HepG2 (cell line): ENCODE measurements at regions not wholly inside any gene's neighbourhood (a gene's known extent, or its start where the extent isn't known, plus 50 kb on each side); places are given as distances from the start of the nearest gene placed in this dataset.

Source experiments
- CEBPG ChIP-seq: IDR thresholded peaks from 2 replicates; pipeline ENCODE4 v1.6.1; 2016
- CERS6 ChIP-seq: sonication (generic); formaldehyde crosslinking; IDR thresholded peaks from 2 replicates; pipeline ENCODE4 v1.5.0; 2020; ENCODE audit warnings: missing genetic modification reagents
- CHD2 ChIP-seq: IDR thresholded peaks from 2 replicates; pipeline ENCODE4 v1.6.1; 2011; ENCODE audit warnings: low read depth, low read length, improper control_type of control experiment
- EED ChIP-seq: sonication (generic); formaldehyde crosslinking; IDR thresholded peaks from 2 replicates; pipeline ENCODE4 v1.5.0; 2020; ENCODE audit warnings: mild to moderate bottlenecking, missing genetic modification reagents
- FLYWCH1 ChIP-seq: sonication (generic); formaldehyde crosslinking; IDR thresholded peaks from 2 replicates; pipeline ENCODE4 v1.8.1; 2023; ENCODE audit warnings: mild to moderate bottlenecking, missing genetic modification reagents
- HIVEP1 ChIP-seq: sonication (generic); formaldehyde crosslinking; IDR thresholded peaks from 2 replicates; pipeline ENCODE4 v1.4.0; 2020; ENCODE audit warnings: mild to moderate bottlenecking, missing genetic modification reagents
- KAT8 ChIP-seq: IDR thresholded peaks from 2 replicates; pipeline ENCODE4 v1.6.1; 2016; ENCODE audit warnings: missing genetic modification reagents, missing compliant biosample characterization
- KMT2B ChIP-seq: IDR thresholded peaks from 2 replicates; pipeline ENCODE4 v1.6.1; 2016; ENCODE audit warnings: missing genetic modification reagents, missing compliant biosample characterization
- NFATC3 ChIP-seq: sonication (generic); formaldehyde crosslinking; IDR thresholded peaks from 2 replicates; pipeline ENCODE4 v1.5.1; 2020; ENCODE audit warnings: mild to moderate bottlenecking, missing genetic modification reagents
- PAX8 ChIP-seq: sonication (generic); formaldehyde crosslinking; IDR thresholded peaks from 2 replicates; pipeline ENCODE4 v1.8.0; 2022; ENCODE audit warnings: mild to moderate bottlenecking, missing genetic modification reagents, borderline replicate concordance
- PLSCR1 ChIP-seq: sonication (generic); formaldehyde crosslinking; IDR thresholded peaks from 2 replicates; pipeline ENCODE4 v1.5.0; 2020; ENCODE audit warnings: missing genetic modification reagents, mild to moderate bottlenecking, borderline replicate concordance
- RARG ChIP-seq: sonication (generic); formaldehyde crosslinking; IDR thresholded peaks from 2 replicates; pipeline ENCODE4 v1.4.0; 2020; ENCODE audit warnings: low read depth, mild to moderate bottlenecking, missing genetic modification reagents
- TEF ChIP-seq: sonication (generic); formaldehyde crosslinking; IDR thresholded peaks from 2 replicates; pipeline ENCODE4 v1.5.0; 2020; ENCODE audit warnings: missing genetic modification reagents
- TOPORS ChIP-seq: sonication (generic); formaldehyde crosslinking; IDR thresholded peaks from 2 replicates; pipeline ENCODE4 v1.8.0; 2023; ENCODE audit warnings: mild to moderate bottlenecking, missing genetic modification reagents
- XRCC5 ChIP-seq: fragments of 200-400 bp; formaldehyde crosslinking; optimal IDR thresholded peaks from 2 replicates; pipeline ENCODE3; 2017; ENCODE audit warnings: mild to moderate bottlenecking, low read length
- ZFP36L1 ChIP-seq: sonication (generic); formaldehyde crosslinking; IDR thresholded peaks from 2 replicates; pipeline ENCODE4 v1.8.0; 2022; ENCODE audit warnings: mild to moderate bottlenecking, missing genetic modification reagents, moderate library complexity
- ZNF230 ChIP-seq: sonication (generic); formaldehyde crosslinking; IDR thresholded peaks from 2 replicates; pipeline ENCODE4 v1.4.0; 2020; ENCODE audit warnings: mild to moderate bottlenecking, missing genetic modification reagents
- ZNF674 ChIP-seq: sonication (generic); formaldehyde crosslinking; IDR thresholded peaks from 2 replicates; pipeline ENCODE4 v1.5.0; 2020; ENCODE audit warnings: low read depth, mild to moderate bottlenecking, missing genetic modification reagents
- ZNF749 ChIP-seq: sonication (generic); formaldehyde crosslinking; IDR thresholded peaks from 2 replicates; pipeline ENCODE4 v1.8.0; 2022; ENCODE audit warnings: mild to moderate bottlenecking, missing genetic modification reagents, moderate library complexity, borderline replicate concordance
- TF ChIP-seq, protein P1 (sequence below): sonication (generic); formaldehyde crosslinking; IDR thresholded peaks from 2 replicates; pipeline ENCODE4 v1.4.0; 2020; ENCODE audit warnings: missing genetic modification reagents; ENCODE audit errors: not compliant biosample characterization
- TF ChIP-seq, protein P2 (sequence below): sonication (generic); formaldehyde crosslinking; IDR thresholded peaks from 2 replicates; pipeline ENCODE4 v1.4.0; 2020; ENCODE audit warnings: missing genetic modification reagents
- TF ChIP-seq, protein P3 (sequence below): fragments of 450-650 bp; IDR thresholded peaks from 2 replicates; pipeline ENCODE4 v1.6.1; 2017
- TF ChIP-seq, protein P4 (sequence below): sonication (generic); formaldehyde crosslinking; IDR thresholded peaks from 2 replicates; pipeline ENCODE4 v1.4.0; 2020; ENCODE audit warnings: missing genetic modification reagents
- TF ChIP-seq, protein P5 (sequence below): sonication (generic); formaldehyde crosslinking; IDR thresholded peaks from 2 replicates; pipeline ENCODE4 v1.8.1; 2023; ENCODE audit warnings: missing genetic modification reagents, mild to moderate bottlenecking, borderline replicate concordance

- TF ChIP-seq ZNF749 (CRISPR knock-in tag) (no peak), EED (CRISPR knock-in tag) (peak; percentile 80; the same call in 1 of the 2 replicates), ZNF230 (CRISPR knock-in tag) (no peak), PLSCR1 (CRISPR knock-in tag) (no peak), ZFP36L1 (CRISPR knock-in tag) (no peak), RARG (CRISPR knock-in tag) (no peak), PAX8 (CRISPR knock-in tag) (no peak), XRCC5 (peak; percentile 72), TEF (CRISPR knock-in tag) (no peak), CEBPG (CRISPR knock-in tag) (peak; percentile 77), KMT2B (CRISPR knock-in tag) (no peak), FLYWCH1 (no peak), ZNF674 (CRISPR knock-in tag) (no peak), CHD2 (no peak), NFATC3 (CRISPR knock-in tag) (no peak), KAT8 (no peak), CERS6 (no peak), HIVEP1 (CRISPR knock-in tag) (no peak), TOPORS (CRISPR knock-in tag) (no peak)
- TF ChIP-seq, protein P1, sequence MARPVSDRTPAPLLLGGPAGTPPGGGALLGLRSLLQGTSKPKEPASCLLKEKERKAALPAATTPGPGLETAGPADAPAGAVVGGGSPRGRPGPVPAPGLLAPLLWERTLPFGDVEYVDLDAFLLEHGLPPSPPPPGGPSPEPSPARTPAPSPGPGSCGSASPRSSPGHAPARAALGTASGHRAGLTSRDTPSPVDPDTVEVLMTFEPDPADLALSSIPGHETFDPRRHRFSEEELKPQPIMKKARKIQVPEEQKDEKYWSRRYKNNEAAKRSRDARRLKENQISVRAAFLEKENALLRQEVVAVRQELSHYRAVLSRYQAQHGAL (CRISPR knock-in tag) = no peak
- TF ChIP-seq, protein P2, sequence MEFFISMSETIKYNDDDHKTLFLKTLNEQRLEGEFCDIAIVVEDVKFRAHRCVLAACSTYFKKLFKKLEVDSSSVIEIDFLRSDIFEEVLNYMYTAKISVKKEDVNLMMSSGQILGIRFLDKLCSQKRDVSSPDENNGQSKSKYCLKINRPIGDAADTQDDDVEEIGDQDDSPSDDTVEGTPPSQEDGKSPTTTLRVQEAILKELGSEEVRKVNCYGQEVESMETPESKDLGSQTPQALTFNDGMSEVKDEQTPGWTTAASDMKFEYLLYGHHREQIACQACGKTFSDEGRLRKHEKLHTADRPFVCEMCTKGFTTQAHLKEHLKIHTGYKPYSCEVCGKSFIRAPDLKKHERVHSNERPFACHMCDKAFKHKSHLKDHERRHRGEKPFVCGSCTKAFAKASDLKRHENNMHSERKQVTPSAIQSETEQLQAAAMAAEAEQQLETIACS (CRISPR knock-in tag) = no peak
- TF ChIP-seq, protein P3, sequence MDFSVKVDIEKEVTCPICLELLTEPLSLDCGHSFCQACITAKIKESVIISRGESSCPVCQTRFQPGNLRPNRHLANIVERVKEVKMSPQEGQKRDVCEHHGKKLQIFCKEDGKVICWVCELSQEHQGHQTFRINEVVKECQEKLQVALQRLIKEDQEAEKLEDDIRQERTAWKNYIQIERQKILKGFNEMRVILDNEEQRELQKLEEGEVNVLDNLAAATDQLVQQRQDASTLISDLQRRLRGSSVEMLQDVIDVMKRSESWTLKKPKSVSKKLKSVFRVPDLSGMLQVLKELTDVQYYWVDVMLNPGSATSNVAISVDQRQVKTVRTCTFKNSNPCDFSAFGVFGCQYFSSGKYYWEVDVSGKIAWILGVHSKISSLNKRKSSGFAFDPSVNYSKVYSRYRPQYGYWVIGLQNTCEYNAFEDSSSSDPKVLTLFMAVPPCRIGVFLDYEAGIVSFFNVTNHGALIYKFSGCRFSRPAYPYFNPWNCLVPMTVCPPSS = no peak
- TF ChIP-seq, protein P4, sequence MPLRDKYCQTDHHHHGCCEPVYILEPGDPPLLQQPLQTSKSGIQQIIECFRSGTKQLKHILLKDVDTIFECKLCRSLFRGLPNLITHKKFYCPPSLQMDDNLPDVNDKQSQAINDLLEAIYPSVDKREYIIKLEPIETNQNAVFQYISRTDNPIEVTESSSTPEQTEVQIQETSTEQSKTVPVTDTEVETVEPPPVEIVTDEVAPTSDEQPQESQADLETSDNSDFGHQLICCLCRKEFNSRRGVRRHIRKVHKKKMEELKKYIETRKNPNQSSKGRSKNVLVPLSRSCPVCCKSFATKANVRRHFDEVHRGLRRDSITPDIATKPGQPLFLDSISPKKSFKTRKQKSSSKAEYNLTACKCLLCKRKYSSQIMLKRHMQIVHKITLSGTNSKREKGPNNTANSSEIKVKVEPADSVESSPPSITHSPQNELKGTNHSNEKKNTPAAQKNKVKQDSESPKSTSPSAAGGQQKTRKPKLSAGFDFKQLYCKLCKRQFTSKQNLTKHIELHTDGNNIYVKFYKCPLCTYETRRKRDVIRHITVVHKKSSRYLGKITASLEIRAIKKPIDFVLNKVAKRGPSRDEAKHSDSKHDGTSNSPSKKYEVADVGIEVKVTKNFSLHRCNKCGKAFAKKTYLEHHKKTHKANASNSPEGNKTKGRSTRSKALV = no peak
- TF ChIP-seq, protein P5, sequence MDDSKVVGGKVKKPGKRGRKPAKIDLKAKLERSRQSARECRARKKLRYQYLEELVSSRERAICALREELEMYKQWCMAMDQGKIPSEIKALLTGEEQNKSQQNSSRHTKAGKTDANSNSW (CRISPR knock-in tag) = no peak
Measured at GRCh38 chr16:14345512-14346115, 274.5 kb downstream of the MRTFB start (continued).
